ENCODE measurements at regions not wholly inside any gene's neighbourhood (a gene's known extent, or its start where the extent isn't known, plus 50 kb on each side); places are given as distances from the start of the nearest gene placed in this dataset.
"Not testable (repeated sequence)": the region's sequence is repeated elsewhere in the genome, so short reads cannot be mapped to it uniquely, and the experiment has no call there.

DNA sequence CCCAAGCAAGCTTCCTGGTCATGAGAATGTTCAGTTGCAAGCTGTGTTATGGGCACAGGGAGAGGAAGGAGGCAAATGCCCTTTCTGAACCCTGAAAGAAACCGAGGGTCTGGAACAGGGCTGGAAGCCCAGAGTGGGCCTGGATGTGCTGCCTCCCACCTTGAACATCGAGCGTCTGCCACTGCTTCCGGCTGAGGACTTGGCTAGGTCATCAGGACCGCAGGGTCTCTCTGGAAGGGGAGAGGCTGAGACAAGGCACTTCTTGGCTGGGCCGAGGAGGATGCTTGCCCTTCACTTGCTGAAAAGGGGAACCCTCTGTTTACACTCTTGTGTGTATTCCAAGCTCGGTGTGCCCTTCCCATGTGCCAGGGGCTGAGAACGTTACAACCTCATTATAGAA, 168.0 kb upstream of the C1orf174 start:
- no peak for DNase-seq

- no peak for DNase-seq
These were observed 171.6 kb upstream of the C1orf174 start for GRCh38 chr1:4071653-4072052.

- no peak for DNase-seq
These were observed 172.5 kb upstream of the C1orf174 start for GRCh38 chr1:4072481-4073153.

GRCh38 chr1:4075436-4076225, 175.6 kb upstream of the C1orf174 start:
- no peak for DNase-seq

- no peak for DNase-seq
These were observed 176.3 kb upstream of the C1orf174 start for GRCh38 chr1:4076346-4076745.

DNA sequence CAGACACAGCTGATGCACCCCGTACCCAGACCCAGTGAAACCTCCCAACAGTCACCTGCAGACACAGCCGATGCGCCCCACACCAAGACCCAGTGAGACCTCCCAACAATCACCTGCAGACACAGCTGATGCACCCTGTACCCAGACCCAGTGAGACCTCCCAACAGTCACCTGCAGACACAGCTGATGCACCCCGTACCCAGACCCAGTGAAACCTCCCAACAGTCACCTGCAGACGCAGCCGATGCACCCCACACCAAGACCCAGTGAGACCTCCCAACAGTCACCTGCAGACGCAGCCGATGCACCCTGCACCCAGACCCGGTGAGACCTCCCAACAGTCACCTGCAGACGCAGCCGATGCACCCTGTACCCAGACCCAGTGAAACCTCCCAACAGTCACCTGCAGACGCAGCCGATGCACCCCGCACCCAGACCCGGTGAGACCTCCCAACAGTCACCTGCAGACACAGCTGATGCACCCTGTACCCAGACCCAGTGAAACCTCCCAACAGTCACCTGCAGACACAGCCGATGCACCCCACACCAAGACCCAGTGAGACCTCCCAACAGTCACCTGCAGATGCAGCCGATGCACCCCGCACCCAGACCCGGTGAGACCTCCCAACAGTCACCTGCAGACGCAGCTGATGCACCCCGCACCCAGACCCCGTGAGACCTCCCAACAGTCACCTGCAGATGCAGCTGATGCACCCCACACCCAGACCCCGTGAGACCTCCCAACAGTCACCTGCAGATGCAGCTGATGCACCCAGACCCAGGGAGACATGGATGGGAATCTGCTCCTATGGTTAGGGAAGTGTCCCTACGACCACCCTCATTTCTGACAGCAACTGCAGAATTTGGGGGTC, 178.3 kb upstream of the C1orf174 start:
- not testable (repeated sequence) for DNase-seq

DNA sequence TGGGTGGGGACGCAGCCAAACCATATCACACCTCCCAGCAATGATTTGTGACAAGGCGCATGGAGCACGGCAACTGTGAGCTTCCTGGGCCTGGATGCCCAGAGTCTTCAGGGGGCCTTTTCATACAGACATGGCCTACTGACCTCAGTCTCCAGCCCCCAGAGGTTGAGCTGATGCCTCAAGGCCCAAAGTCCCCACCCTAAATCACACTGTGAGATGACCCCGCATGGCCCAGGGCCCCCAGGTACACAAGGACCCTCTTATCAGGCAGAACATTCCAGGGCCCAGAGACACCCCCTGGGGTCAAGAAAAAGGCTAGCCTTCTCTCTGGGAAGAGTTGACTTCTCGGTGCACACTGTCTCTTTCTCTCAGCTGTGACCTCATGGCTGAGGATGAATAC, 179.7 kb upstream of the C1orf174 start:
- DNase-seq: no peak

- DNase-seq: no peak
These were observed 182.0 kb upstream of the C1orf174 start for GRCh38 chr1:4081806-4082711.

DNA sequence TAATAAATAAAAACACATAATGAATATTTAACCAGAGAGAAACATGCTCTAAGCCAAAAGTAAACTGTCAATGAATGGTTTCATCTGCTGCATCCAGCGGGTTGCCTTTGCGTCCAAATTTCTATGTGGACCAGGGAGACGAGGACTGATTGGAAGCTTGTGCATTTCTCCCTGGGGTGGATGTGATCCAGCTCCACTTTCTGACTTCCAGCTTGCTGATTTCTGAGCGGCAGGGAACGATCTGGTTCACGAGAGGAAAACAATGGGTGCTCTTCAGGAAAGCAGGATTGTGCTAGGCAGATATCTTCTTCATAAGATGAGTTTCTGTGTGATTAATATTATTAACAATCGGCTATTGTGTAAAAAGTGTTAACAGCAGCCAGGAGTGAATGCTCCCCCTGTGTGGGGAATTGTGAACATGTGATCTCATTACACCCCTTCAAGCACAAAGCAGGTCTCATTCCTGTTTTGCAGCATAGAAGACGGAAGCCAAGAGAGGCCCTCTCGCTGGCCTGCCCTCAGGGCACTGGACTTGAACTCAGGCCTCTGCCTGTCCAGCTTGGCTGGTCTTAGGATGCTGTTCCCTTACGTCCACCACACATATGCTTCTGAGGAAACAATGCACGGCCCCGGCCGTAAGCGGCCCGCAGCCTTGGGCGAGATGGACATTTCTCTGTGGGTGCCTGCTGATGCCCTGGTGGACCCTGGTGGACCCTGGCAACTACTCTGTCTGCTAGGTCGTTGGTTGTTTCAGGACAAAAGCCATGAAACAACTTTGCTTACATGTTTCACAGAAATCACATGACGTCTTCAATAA, 183.4 kb upstream of the C1orf174 start:
- no peak for DNase-seq

DNA sequence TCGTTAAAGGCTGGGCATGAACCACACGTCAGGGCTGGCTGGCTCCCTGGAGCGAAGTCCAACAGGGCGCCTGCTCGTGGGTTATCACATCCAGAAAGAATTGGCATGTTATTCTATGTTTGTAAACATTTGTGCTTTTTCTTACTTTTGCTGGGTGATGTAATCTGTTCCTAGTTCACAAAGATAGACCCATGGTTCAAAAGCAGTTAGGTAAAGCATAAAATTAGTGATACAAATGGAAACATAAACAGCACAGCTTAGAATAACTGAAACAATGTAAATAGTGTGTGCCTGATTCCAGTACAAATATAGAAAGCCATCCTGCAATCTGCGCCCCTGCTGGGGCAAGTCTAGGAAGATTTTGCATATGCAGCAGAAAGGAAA, 184.0 kb upstream of the C1orf174 start:
- DNase-seq: no peak

DNA sequence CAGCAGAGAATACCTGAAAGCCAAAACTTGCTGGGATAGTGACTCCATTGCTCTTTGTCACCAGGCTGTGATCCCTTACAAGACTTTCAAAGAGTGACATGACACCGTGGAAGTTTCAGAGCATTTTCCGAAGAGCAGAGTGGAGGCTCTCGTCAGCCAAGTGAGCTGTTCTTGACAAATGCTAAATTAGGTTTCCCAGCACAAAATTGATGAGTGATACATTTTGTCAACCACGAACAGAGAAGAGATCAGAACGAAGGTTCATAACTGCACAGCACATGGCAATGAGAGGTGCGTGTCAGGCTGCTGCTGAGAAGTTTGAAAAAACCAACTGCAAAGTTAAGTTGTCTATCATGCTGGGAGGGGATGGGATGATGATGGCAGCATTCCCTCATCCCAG, 184.4 kb upstream of the C1orf174 start:
- DNase-seq: no peak

DNA sequence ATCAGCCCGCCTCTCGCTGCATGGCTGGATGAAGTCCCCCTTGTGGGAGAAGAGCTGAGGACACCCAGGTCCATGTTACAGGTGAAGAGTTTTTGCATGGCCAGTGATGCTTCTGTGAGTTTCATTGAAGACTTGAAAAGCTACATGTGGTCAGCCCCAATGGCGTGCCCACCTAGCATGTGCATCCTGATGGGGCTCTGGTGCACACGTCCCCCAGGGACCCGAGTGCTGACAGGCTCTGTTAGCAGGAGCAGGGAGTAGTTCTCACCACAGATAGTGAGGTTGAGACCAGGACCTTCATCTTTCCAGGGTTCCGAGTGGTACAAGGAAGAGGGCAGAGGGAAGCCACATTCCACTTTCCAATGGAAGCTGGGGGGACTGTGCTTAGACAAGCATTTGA, 184.8 kb upstream of the C1orf174 start:
- DNase-seq: no peak

DNA sequence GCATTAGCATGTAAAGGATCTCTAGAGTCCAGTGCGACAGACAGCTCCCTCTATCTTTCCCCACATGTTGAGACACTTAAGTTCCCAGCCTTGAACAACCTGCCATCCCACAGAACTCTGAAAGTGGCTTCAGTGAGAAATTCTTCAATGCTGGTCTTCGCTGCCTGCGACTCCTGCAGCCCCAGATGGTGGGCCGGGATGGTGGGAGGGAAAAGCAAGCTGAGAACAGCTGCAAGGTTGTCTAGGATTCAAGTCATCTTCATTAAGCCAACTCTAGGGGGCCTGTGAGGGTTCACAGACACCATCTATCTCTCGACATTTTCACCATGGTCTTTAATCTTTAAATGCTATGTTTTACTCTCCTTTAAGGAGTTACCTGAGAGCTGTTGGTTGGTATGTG, 185.5 kb upstream of the C1orf174 start:
- no peak for DNase-seq

GRCh38 chr1:4086085-4086850, 186.2 kb upstream of the C1orf174 start:
- DNase-seq: no peak

DNA sequence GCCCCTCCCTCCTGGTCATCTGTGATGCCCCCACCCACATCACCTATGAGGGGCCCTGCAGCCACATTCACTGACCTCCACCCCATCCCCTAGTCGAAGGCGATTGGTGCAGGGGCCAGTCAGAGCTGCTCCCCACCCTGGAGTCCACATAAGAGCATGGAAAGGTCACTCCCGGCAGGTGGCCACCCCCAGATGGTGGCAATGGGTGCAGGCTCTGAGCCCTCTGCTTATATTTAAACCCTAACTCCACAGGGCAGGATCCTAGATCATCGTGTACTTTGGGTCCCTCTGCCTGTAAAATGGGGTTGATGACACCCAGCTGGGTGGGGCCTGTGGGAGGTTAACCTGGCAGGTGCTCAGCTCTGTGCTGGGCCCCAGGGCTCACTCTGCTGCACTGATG, 186.8 kb upstream of the C1orf174 start:
- no peak for DNase-seq

- DNase-seq: no peak
These were observed 187.7 kb upstream of the C1orf174 start for GRCh38 chr1:4087530-4088420.

- no peak for DNase-seq
These were observed 188.6 kb upstream of the C1orf174 start for GRCh38 chr1:4088676-4089075.

DNA sequence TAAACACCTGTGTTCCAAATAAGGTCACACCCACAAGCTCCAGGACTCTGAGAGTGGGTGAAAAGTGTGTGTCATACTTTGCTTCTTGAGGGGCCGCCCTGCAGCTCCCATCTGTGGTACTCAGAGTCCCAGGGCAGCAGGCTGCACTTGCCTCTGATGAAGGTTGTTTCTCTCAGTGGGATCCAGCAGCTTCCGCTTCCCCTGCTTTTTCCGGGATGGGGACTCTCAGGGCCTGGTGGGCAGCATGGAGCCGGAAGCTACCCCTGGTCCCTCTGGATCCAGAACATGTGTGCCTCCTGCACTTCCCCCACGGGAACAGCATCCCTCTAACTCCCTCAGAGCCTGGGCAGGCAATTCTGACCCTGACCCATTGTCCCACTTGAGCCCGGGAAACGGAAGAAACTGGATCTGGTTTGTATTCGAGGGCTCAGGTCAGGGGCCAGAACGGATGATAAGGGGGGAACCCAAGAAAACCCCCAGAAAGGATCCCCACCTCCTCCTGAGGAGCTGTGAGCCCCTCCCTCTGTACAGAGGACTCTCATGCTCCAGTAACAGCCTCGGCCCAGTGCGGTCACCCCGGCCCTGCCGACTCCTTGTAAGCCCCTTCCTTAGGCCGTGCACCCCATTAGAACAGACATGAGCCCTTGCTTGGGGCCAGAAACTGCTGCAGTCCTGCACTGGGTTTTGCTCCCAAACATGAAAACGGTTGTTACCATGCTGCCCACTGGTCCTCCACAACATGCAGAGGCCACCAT, 189.5 kb upstream of the C1orf174 start:
- no peak for DNase-seq

GRCh38 chr1:4090556-4090955, 190.5 kb upstream of the C1orf174 start:
- DNase-seq: no peak

All from stimulated activated CD4-positive, alpha-beta T cell treated with anti-CD3 and anti-CD28 coated beads, Interleukin-12 subunit alpha, Interleukin-12 subunit beta, amount 100 ng/mL, for 4 hours (primary cell).